HG03565 (cell line): ENCODE measurements at regions not wholly inside any gene's neighbourhood (a gene's known extent, or its start where the extent isn't known, plus 50 kb on each side); places are given as distances from the start of the nearest gene placed in this dataset.
"Not testable (repeated sequence)": the region's sequence is repeated elsewhere in the genome, so short reads cannot be mapped to it uniquely, and the experiment has no call there.

Experiments used
- ATAC-seq: cut with Tn5 transposase; IDR thresholded peaks from one replicate; pipeline ENCODE4 v1.9.1; 2021; ENCODE audit warnings: mild to moderate bottlenecking, moderate library complexity; ENCODE audit not compliant: unreplicated experiment

DNA sequence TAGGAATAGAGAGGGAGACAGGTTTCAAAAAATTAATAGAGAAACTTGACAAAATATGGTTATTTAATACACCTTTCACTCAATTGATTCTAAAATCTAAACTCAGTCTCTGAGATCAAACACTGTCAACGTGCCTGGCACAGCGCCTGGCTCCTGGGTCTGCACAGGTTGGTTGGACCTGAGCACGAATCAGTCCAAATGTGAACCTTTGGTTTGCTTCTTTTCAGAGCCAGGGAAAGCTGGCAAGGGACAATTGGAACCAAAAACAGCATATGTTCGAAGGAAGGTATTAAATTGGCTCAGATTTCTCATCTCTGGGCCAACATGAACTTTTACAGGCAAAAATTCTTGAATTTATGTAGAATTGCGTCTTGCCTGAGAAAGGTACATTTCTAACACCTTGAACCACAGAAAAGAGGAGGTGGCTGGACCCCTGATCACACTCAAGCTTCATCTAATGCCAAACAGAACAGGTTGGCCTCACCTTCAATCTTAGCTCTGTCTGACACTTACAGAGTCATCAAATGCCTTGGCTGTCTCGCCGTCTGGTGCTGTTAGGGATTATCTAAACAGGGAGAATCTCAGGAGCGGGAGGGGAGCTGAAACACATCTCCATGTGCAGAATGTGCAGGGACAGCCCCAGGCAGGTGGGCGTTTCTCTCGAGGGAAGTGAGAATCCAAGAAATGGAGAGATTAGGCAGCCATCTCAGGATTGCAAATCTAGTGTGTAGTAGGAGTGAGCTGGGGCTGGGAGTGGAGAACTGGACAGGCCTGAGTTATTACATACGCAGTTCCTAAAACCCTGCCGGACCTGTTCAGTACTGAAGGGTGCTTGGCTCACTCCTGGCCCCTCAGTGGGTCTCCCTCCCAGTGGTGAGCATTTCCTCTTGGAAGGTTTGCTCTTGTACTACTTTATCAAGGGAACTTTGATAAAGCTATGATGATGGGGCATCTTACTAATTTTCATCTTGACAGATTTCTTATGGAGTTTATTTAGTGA is 442.2 kb upstream of the B3GAT1 start:
- no peak for ATAC-seq

- ATAC-seq: not testable (repeated sequence)
Observed at GRCh38 chr11:134851503-134852224, 439.6 kb upstream of the B3GAT1 start.

DNA sequence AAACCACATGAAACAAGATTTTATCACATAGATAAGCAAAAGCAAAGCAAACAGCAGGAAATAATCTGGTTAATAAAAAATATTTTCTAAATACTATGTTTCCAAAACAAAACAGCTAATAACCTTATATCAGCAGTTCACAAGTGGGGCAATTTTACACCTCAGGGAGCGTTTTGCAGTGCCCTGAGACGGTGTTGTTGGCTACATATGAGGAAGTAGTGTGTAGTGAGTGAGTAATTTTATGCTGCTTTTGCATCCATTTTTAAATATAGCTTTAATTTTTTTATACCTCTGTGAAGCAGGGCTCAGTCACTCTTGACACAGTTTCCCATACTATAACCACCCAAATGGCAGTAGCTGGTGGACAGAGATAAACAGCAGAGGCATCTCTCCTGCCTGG is 438.5 kb upstream of the B3GAT1 start:
- no peak for ATAC-seq

DNA sequence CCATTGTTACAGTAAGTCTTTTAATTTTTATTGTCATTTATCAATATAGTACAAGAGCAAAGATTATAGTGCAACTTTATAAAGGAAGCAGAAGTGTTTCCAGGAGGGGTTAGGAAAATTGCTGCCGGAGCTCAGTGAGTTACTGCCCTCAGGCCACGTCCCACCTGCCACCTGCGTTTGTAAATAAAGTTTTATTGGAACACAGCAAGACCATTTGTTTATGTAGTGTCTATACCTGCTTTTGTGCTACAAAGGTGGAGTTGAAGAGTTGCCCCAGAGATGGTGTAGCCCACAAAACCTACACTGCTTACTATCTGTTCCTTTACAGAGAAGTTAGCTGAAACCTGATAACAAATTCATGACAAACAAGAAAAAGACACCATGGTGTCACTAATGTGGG is 437.8 kb upstream of the B3GAT1 start:
- ATAC-seq: no peak

- ATAC-seq: no peak
Observed at GRCh38 chr11:134847083-134847715, 435.2 kb upstream of the B3GAT1 start.

DNA sequence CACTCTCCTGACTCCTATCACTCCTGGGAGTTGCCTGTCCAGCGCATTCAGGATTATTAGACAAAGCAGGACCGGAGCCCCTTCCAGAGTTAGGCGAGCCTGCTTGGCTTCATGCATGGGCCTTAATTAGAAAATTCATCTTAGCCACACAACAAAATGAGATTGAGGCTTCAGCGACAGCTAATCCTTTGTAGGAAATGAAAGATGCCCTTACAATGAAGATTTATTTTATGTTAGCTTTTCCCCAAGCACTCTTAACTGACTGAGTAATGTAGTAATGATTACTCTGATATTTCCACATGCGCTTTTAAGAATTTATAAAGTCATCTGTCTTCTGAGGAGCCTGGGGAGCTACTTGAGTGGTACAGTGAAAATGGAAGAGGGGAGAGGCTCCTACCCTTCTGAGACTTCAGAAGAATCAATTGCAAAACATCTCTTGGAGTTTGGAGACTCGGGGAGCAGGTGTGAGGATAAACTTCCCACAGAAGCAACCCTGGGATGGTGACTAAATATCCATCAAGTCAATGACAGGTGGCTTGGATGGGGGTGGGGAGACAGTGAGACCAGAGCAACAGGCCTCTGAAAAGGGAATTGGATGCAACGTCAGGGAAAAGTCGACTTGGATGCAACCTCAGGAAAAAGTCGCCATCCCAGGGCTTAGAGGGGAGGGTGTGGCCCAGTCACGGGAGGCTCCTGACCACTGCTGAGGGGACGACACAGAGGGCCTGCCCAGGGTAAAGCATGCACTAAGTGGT is 434.5 kb upstream of the B3GAT1 start:
- ATAC-seq: no peak

GRCh38 chr11:134845474-134846327 is 433.7 kb upstream of the B3GAT1 start:
- no peak for ATAC-seq

GRCh38 chr11:134844838-134845237 is 432.8 kb upstream of the B3GAT1 start:
- ATAC-seq: no peak

GRCh38 chr11:134843735-134844134 is 431.7 kb upstream of the B3GAT1 start:
- no peak for ATAC-seq

- no peak for ATAC-seq
Observed at GRCh38 chr11:134843020-134843419, 431.0 kb upstream of the B3GAT1 start.

GRCh38 chr11:134841972-134842371 is 429.9 kb upstream of the B3GAT1 start:
- ATAC-seq: no peak

GRCh38 chr11:134841411-134841810 is 429.4 kb upstream of the B3GAT1 start:
- no peak for ATAC-seq

DNA sequence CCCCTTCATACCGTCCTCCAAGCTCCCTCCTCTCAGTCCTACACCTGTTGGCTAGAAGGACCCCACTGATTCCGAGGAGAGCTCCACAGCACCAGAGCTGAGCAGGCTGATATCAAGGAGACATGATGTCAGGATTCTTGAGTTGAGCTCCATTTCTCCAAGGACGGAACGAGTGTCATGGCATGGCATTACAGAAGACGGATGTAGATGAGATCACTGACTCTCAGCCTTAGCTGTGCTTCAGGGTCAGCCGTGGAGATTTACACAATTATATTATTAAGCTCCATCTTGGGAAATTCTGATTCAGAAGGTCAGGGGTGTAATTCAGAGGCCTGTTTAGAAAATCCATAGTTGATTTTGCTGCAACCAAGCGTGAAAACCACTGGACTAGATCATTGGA is 428.9 kb upstream of the B3GAT1 start:
- ATAC-seq: no peak

- not testable (repeated sequence) for ATAC-seq
Observed at GRCh38 chr11:134840165-134840564, 428.1 kb upstream of the B3GAT1 start.

DNA sequence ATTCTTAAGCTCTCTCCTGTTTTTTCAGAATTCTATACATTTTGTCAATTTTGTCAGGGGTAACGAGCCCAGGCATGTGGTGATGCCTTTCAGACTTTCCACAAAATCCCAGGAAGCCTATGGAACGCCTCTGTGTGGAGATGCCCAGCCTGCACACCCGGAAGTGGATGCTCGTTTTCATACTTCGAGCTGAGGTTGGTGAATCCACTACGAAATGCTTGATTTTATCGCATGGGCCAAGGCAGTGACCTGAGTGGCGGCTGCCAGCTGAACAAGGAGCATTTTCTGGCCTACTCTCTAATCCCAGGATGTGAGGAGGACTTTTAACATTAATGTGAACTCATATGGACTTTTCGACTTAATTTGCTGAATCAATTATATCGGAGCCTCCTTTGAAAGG is 426.7 kb upstream of the B3GAT1 start:
- ATAC-seq: no peak

DNA sequence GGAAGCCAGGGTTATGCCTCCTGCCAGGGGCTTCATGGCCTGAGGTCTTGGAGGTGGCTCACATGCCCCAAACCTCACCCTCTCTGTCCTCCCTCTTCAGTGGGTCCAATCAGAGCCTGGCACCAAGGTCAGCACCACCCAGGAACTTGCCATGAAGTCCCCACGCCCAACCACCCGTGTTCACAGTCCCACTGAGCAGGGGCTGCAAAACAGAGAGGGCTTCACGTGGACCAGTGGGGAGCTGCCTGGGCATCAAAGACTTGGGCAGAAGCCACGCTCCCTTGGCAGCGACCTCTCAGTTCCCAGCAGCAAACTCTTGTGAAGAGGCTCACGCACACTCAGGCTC is 425.8 kb upstream of the B3GAT1 start:
- no peak for ATAC-seq

DNA sequence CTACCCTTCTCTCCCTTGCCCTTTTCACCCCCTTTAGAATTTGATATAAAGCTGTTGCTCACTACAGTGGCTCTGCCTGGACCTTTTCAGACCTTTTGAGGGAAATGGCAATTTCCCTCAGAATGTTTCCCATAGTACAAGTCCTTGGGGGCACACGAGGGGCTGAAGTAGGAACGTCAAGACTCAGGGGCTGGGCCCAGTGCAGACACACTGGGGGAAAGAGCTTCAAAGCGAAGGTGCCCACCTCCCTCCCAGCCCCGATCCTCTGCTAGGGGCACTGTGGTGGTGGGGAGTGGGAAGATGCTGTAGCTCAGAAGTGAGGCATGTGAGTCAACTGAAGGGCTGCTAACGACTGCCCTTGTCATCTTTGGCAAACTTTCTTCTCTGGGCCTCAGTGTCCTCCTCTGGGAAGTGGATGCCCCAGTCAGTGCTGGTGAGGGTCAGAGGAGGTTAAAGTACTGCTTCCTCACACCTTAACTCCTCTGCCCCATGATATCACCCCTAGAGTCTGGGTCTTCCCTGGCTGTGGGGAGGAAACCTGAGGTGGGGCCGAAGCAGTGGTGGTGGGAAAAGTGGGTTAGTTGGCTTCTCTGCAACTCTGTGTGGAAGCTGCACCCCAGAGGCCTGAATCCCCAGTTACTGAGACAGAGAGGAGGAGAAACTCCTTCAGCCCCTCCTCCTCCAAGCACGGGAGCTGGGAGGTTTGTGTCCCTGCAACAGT is 425.3 kb upstream of the B3GAT1 start:
- ATAC-seq: no peak

DNA sequence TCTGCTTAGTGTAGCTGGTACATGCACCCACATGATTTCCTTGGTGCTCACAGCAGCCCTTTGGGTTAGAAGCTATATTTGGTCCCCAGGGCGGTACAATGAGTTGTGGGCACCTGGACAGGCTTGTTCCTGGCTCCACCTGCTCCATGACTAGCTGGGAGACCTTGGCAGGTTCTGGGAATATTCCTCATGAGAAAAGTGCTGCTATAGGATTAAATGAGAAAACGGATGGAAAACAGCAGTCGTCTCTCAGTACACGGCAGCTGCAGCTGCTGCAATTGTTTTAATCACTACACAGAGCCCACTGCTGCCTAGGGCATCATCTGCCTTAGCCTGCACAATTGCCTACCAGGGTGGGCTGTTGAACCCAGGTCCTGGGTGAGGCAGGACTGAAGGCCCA is 424.5 kb upstream of the B3GAT1 start:
- no peak for ATAC-seq

GRCh38 chr11:134835561-134835960 is 423.5 kb upstream of the B3GAT1 start:
- no peak for ATAC-seq
